Panc1 (cell line): ENCODE measurements at regions not wholly inside any gene's neighbourhood (a gene's known extent, or its start where the extent isn't known, plus 50 kb on each side); places are given as distances from the start of the nearest gene placed in this dataset.

Experiments used
- ATAC-seq: fragments of 200-7000 bp; cut with Tn5 transposase; 2 replicates; pipeline ENCODE4 v1.9.1; 2020; ENCODE audit warnings: mild to moderate bottlenecking, moderate library complexity
- BruUV-seq: library from RNA; stranded (reverse); fragments of 400-500 nt; replicated peaks from 2 replicates; lab custom pipeline; 2021; lab: Mats Ljungman, UMichigan
- CTCF ChIA-PET: fragments of 300-600 bp; sonication (Branson Sonifier 250); formaldehyde crosslinking; loops from one replicate; lab custom pipeline; 2022; ENCODE audit warnings: antibody characterized with exemption; lab: Charles Lee
- POLR2A ChIA-PET: fragments of 300-600 bp; sonication (Branson Sonifier 250); formaldehyde crosslinking; loops from one replicate; lab custom pipeline; 2022; ENCODE audit warnings: antibody characterized with exemption; lab: Charles Lee
- DNase-seq: peaks from one replicate; pipeline ENCODE4 v3.0.0-alpha.2; 2010; ENCODE audit warnings: low read depth, low spot score
- H3K27ac ChIP-seq: 2 replicates; pipeline ENCODE4 v1.5.1; 2011; ENCODE audit warnings: mild to moderate bottlenecking, low read length, inconsistent platforms
- H3K27me3 ChIP-seq: fragments of 200-500 bp; sonication (Bioruptor generic); 2 replicates; pipeline ENCODE4 v1.6.0; 2014; ENCODE audit warnings: low read length, inconsistent platforms; ENCODE audit not compliant: control insufficient read depth, insufficient read depth
- H3K36me3 ChIP-seq: fragments of 200-500 bp; sonication (Bioruptor generic); 2 replicates; pipeline ENCODE4 v1.5.1; 2014; ENCODE audit warnings: inconsistent platforms, mild to moderate bottlenecking, low read length, moderate library complexity; ENCODE audit not compliant: control insufficient read depth, insufficient read depth
- H3K4me1 ChIP-seq: 2 replicates; pipeline ENCODE4 v1.5.1; 2011; ENCODE audit warnings: inconsistent platforms, mild to moderate bottlenecking, low read length, moderate library complexity; ENCODE audit not compliant: control insufficient read depth, insufficient read depth
- H3K4me3 ChIP-seq, 2 experiments: 2 replicates each; pipeline ENCODE4 v1.5.1; 2011 to 2012; ENCODE audit warnings: low read depth in 2 of 2, low read length in 2 of 2, mild to moderate bottlenecking in 2 of 2, inconsistent platforms in 1 of 2, moderate library complexity in 1 of 2
- H3K9me3 ChIP-seq: fragments of 200-500 bp; sonication (Bioruptor generic); 2 replicates; pipeline ENCODE4 v1.5.1; 2014; ENCODE audit warnings: low read depth, mild to moderate bottlenecking, inconsistent platforms, low read length, moderate library complexity; ENCODE audit not compliant: control insufficient read depth, insufficient read depth
- CTCF ChIP-seq: fragments of 450-650 bp; IDR thresholded peaks from 2 replicates; pipeline ENCODE4 v1.5.1; 2017; ENCODE audit warnings: mild to moderate bottlenecking
- POLR2AphosphoS5 ChIP-seq: IDR thresholded peaks from 2 replicates; pipeline ENCODE4 v1.6.1; 2012; ENCODE audit warnings: mild to moderate bottlenecking, low read depth, low read length, moderate library complexity
- REST ChIP-seq, 2 experiments: IDR thresholded peaks; 2 replicates each; pipeline ENCODE4 v1.6.1; 2011 to 2012; ENCODE audit warnings: low read depth in 2 of 2, control low read depth in 1 of 2, low read length in 1 of 2, mild to moderate bottlenecking in 1 of 2, moderate library complexity in 1 of 2; ENCODE audit not compliant: insufficient read depth in 1 of 2
- SIN3A ChIP-seq: IDR thresholded peaks from 2 replicates; pipeline ENCODE4 v1.6.1; 2012; ENCODE audit warnings: low read depth, mild to moderate bottlenecking, low read length, moderate library complexity, borderline replicate concordance; ENCODE audit not compliant: insufficient read depth
- TCF7L2 ChIP-seq: IDR thresholded peaks from 2 replicates; pipeline ENCODE4 v1.6.1; 2011; ENCODE audit warnings: mild to moderate bottlenecking, low read depth, low read length, inconsistent platforms
- in situ Hi-C: cut with HindIII; loops from 2 replicates; pipeline ENCODE4 v1.10.0; 2016; ENCODE audit warnings: low sequenced_read_pairs, low pct_unique_long_range_greater_than_20kb
- intact Hi-C: fragments of 100-400 bp; cut with micrococcal nuclease; formaldehyde crosslinking; loops from one replicate; pipeline ENCODE4 v1.10.0; 2022; ENCODE audit not compliant: unreplicated experiment

GRCh38 chr1:94304553-94304952 is 67.2 kb upstream of the ARHGAP29 start:
- ChIA-PET CTCF (no interaction called here), POLR2A (no interaction called here)
- Histone ChIP-seq H3K4me3 (no peak overlapping the region), H3K4me1 (peaks cover 11% of the 10 kb centered on the region), H3K27ac (peak overlapping the region; percentile 29; the same call in 1 of the 2 replicates), H3K36me3 (no peaks in the 10 kb centered on the region), H3K9me3 (no peaks in the 10 kb centered on the region), H3K27me3 (no peaks in the 10 kb centered on the region)
- intact Hi-C loops: no loop called here
- TF ChIP-seq POLR2AphosphoS5 (no peak), TCF7L2 (no peak), CTCF (no peak), SIN3A (no peak), REST (IDR thresholded peaks at IDR 0.05; ENCODE audit: insufficient read depth in 1 of 2, low read depth in 2 of 2, low read length in 1 of 2) (no peak)
- no peak for DNase-seq
- no TSS peak for BruUV-seq
- in situ Hi-C loops: no loop called here
- no peak for ATAC-seq

DNA sequence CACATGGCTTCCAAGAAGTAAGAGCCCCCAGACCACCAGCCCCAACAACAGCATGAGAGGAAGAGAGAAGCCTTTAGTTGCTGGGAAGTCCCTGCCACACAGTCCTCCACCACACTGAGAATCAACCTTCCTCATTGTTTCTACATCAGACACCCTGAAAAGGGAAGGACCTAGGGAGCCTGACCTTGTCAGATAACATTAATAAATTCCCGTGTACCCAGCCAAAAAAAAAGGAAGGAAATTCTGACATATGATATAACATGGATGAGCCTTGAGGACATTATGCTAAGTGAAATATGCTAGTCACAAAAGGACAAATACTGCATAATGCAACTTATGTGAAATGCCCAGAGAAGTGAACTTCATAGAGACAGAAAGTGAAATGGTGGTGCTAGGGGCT is 65.6 kb upstream of the ARHGAP29 start:
- no TSS peak for BruUV-seq
- intact Hi-C loops (no loop called here), in situ Hi-C loops (no loop called here)
- TF ChIP-seq REST (IDR thresholded peaks at IDR 0.05; ENCODE audit: insufficient read depth in 1 of 2, low read depth in 2 of 2, low read length in 1 of 2): no peak
- TF ChIP-seq POLR2AphosphoS5: no peak
- no peak for TF ChIP-seq CTCF
- TF ChIP-seq SIN3A: no peak
- no peak for TF ChIP-seq TCF7L2
- Histone ChIP-seq H3K9me3 (no peaks in the 10 kb centered on the region), H3K27ac (peak overlapping the region; percentile 31; the same call in 1 of the 2 replicates), H3K27me3 (no peaks in the 10 kb centered on the region), H3K4me3 (no peak overlapping the region), H3K36me3 (no peaks in the 10 kb centered on the region), H3K4me1 (peaks cover 14% of the 10 kb centered on the region)
- CTCF ChIA-PET: no interaction called here
- DNase-seq (no peak), ATAC-seq (no peak)
- POLR2A ChIA-PET: no interaction called here
